ENCODE measurements at regions not wholly inside any gene's neighbourhood (a gene's known extent, or its start where the extent isn't known, plus 50 kb on each side); places are given as distances from the start of the nearest gene placed in this dataset.
A peak's percentile ranks its signal among the peaks of the same experiment; 100 is the strongest.

DNA sequence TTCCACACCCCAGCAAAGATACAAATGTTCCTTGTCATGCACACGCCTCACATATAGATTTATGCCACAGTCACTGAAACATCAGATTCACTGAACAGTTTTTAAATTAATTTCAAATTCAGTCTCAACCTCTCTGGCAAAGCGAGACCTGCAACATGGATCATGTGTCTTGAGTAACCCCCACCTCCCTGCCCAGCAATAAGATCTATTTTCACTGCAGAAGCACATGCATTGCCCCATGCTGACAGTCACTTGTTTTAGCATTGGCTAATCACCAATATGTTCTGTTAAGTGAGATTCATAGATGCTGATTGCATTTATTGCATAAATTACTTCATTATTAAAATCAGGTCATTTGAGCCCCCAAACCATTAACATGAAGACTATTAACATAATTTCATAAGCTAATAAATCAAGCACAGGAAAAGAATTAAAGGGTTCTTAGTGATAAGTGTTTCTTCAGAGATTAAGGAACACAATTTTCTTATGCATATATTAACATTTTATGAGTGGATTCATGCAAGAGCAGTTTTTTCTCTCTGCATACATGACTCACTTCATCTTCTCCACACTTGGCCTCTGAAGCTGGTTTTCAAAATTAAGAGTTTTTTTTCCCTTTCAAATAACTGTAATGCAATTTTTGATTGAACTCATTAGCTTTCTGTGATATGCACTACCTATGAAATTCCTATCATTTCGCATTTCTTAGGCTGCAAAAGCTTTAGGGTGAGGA, 173.2 kb upstream of the SOX4 start:
- no peaks in the 10 kb centered on the region for H3K36me3 Mint-ChIP-seq (ENCODE audit: low read depth)

DNA sequence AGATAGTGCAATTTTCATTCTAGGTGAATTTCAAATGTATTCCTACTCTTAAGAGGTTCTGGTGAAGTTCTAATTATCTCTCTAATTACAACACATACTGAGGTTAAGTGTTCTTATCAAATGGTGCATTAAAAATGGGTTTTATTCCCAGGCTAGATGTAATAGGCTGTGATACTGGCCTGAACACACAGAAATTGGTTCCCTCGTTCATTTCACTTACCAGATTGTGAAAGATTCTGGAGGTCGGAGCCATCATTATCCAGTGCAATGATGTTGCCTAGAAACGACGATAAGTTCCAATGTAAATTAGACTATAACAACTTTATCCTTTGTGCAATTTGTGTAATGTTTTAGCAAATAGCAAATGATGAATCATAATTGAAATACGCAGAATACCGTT, 172.6 kb upstream of the SOX4 start:
- H3K27ac Mint-ChIP-seq = no peak overlapping the region
- peaks cover 9% of the 10 kb centered on the region for H3K27me3 Mint-ChIP-seq (ENCODE audit: low read depth)
- H3K9me3 Mint-ChIP-seq = no peaks in the 10 kb centered on the region
- CTCF ChIA-PET = no interaction called here
- no peaks in the 10 kb centered on the region for H3K36me3 Mint-ChIP-seq (ENCODE audit: low read depth)
- H3K4me3 Mint-ChIP-seq = no peak overlapping the region
- intact Hi-C loops (cut with micrococcal nuclease) = no loop called here
- DNase-seq = no peak
- no peaks in the 10 kb centered on the region for H3K4me1 Mint-ChIP-seq (ENCODE audit: low read depth)

More for the DNA sequence above, 173.2 kb upstream of the SOX4 start:
- Mint-ChIP-seq H3K4me1 (ENCODE audit: low read depth) (no peaks in the 10 kb centered on the region), H3K27ac (no peak overlapping the region), H3K9me3 (no peaks in the 10 kb centered on the region), H3K27me3 (ENCODE audit: low read depth) (peaks cover 9% of the 10 kb centered on the region), H3K4me3 (no peak overlapping the region)
- intact Hi-C loops (cut with micrococcal nuclease) = no loop called here
- no peak for DNase-seq
- CTCF ChIA-PET = no interaction called here

DNA sequence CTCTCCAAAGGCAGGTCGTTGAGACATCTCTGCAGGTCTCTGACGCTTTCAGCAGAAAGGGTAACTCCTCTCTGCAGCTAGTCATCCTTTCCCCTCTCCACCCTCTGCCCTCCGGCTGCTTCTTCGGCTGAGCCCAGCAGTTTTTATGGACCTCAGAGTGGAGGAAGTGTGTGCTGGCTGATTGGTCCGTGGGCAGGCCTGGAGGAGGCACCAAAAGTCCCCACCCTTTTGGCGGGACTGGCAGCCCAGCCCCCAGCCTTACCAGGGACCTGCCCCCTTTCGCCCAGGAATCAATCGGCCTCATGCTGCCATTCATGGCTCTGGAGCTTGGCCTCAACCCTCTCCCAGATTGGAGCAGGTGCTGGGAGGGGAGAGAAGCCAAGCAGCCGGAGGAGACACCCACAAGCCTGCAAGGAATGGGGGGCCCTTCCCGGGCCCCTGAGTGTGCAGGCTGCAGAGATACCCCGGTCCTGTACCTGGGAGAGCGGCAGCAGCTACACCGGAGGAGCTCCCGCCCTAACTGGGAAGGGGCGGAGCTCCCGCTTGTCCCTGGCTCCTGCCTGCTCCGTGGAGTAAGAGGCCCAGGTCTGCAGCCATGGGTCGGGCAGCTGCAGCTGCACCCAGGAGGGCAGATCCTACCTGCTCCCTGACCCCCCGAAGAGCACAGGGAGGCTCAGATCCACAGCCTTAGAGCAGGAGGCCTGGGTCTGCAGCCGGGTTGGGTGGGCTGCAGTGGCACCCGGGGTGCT, 170.3 kb upstream of the SOX4 start:
- Mint-ChIP-seq H3K27me3 (ENCODE audit: low read depth) (peaks cover 8% of the 10 kb centered on the region), H3K4me3 (no peak overlapping the region), H3K36me3 (ENCODE audit: low read depth) (no peaks in the 10 kb centered on the region), H3K9me3 (peaks cover 2% of the 10 kb centered on the region), H3K4me1 (ENCODE audit: low read depth) (no peaks in the 10 kb centered on the region), H3K27ac (no peak overlapping the region)
- CTCF ChIA-PET = no interaction called here
- intact Hi-C loops (cut with micrococcal nuclease) = no loop called here
- DNase-seq = no peak

DNA sequence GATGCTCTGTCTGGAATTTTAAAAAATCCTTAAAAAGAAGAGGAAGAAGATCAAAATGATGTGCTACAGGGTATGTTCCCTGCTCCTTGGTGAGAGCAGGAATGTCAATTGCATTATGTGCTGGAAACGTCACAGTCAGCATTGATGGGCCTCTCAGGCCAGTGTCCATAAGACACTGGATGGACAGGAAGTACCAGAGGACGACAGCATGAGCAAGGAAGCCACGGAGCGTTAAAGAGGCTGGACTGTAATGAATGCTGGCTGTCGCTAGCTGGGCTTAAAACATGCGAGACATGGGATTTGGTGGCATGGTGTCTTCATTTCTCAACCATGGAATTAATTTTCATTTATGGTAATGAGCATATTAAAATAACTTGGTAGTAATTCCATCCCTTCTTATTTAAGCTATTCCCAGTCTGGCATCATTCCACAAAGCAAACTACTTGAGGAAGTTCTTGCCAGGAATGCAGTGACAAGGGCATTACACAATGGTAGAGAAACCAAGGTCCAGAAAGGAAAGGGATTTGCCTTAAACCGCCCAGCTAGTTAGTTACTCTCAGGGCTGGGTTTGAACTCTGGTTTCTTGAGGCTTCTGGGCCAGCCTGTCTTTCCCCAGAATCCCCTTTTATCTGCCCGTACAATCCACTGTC, 166.6 kb upstream of the SOX4 start:
- DNase-seq = no peak
- intact Hi-C loops (cut with micrococcal nuclease) = no loop called here
- H3K36me3 Mint-ChIP-seq (ENCODE audit: low read depth) = no peaks in the 10 kb centered on the region
- H3K4me1 Mint-ChIP-seq (ENCODE audit: low read depth) = no peaks in the 10 kb centered on the region
- H3K4me3 Mint-ChIP-seq = no peak overlapping the region
- H3K27me3 Mint-ChIP-seq (ENCODE audit: low read depth) = peaks cover 11% of the 10 kb centered on the region
- CTCF ChIA-PET = no interaction called here
- H3K9me3 Mint-ChIP-seq = peaks cover 2% of the 10 kb centered on the region
- no peak overlapping the region for H3K27ac Mint-ChIP-seq

DNA sequence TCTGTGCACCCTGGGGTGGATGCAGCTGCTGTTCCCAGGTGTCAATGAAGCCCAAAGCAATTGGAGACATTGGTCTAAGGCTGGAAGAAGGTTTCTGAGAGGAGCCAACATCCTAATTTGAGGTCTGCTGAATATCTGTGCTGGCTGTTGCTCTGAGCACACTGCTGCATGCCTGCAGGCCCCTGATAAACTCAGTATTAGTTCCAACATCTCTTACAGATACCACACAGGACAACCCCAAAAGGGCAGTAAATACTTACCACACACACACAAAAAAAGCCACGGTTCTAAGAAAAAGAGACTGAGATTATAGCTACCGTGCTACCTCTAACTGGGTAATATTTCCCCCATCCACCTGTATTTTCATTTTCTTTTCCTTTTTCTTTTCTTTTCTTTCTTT, 164.3 kb upstream of the SOX4 start:
- Mint-ChIP-seq H3K4me3 (no peak overlapping the region), H3K27ac (no peak overlapping the region), H3K4me1 (ENCODE audit: low read depth) (no peaks in the 10 kb centered on the region), H3K36me3 (ENCODE audit: low read depth) (no peaks in the 10 kb centered on the region), H3K27me3 (ENCODE audit: low read depth) (peaks cover 12% of the 10 kb centered on the region), H3K9me3 (peaks cover 2% of the 10 kb centered on the region)
- DNase-seq = no peak
- CTCF ChIA-PET = no interaction called here
- intact Hi-C loops (cut with micrococcal nuclease) = no loop called here

DNA sequence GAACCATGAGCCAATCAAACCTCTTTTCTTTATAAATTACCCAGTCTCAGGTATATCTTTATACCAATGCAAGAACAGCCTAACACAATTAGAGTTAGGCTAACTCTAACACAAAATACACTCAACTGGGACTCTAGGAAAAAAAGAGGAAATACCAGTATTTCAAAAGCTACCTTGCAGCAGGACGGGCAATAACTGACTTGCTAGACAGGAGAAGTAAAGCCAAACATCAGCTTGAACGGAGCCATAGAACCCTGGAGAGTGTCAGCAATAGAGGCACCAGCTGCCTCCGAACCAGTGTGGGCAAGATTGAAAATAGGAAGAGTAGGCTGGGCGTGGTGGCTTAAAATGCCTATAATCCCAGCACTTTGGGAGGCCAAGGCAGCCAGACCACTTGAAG, 162.0 kb upstream of the SOX4 start:
- Mint-ChIP-seq H3K4me1 (ENCODE audit: low read depth) (no peaks in the 10 kb centered on the region), H3K4me3 (no peak overlapping the region), H3K9me3 (no peaks in the 10 kb centered on the region), H3K27ac (no peak overlapping the region), H3K27me3 (ENCODE audit: low read depth) (peaks cover 12% of the 10 kb centered on the region), H3K36me3 (ENCODE audit: low read depth) (no peaks in the 10 kb centered on the region)
- CTCF ChIA-PET = interaction anchor here (0.6 to 0.7 kb wide), 2 partner anchors 11 to 134 kb away, joined by 3 read pairs; no protein-coding TSS in a partner anchor
- DNase-seq = no peak
- intact Hi-C loops (cut with micrococcal nuclease) = no loop called here

DNA sequence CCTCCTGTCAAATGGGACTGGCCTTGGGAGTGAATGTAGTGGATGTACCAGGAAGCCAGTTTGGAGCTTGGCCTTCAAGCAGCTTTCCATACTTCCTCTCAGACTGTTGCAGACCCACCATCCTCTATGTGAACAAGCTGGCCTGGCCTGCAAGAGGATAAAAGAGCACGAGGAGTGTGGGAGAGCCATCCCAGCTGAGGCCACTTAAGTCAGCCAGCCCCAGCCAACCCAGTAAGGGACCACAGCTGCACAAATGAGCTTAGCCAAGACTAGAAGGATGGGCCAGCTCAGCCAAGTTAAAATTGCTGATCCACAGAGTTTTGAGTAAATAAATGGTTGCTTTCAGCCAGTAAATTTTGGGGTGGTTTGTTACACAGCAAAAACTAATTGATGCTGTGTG, 156.9 kb upstream of the SOX4 start:
- Mint-ChIP-seq H3K4me3 (no peak overlapping the region), H3K36me3 (ENCODE audit: low read depth) (no peaks in the 10 kb centered on the region), H3K4me1 (ENCODE audit: low read depth) (peaks cover 15% of the 10 kb centered on the region), H3K9me3 (no peaks in the 10 kb centered on the region), H3K27ac (no peak overlapping the region), H3K27me3 (ENCODE audit: low read depth) (peaks cover 8% of the 10 kb centered on the region)
- CTCF ChIA-PET = no interaction called here
- no peak for DNase-seq
- intact Hi-C loops (cut with micrococcal nuclease) = loop anchor here (5.0 kb wide), 2 partner anchors 729 to 1034 kb away; partner anchors contain the start of gene E2F3

DNA sequence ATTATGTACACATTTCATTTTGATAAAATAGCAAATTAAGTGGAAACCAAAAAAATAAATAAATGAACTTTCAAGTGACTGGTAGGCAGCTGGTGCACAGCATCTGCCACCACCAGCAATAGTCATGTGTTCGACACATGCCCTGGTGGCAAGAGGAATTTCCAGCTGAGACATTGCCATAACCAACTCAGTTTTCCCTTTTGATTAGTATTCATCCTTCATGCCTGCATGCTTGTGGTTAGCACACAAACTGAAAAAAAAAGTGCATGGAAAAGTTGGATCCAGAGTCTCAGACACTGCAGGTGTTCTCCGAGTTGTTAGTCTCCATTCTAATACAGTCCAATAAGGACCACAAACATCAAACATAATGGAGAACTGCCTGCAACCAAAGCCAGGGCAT, 156.0 kb upstream of the SOX4 start:
- Mint-ChIP-seq H3K4me3 (no peak overlapping the region), H3K4me1 (ENCODE audit: low read depth) (peaks cover 15% of the 10 kb centered on the region), H3K27me3 (ENCODE audit: low read depth) (peaks cover 5% of the 10 kb centered on the region), H3K9me3 (no peaks in the 10 kb centered on the region), H3K36me3 (ENCODE audit: low read depth) (no peaks in the 10 kb centered on the region), H3K27ac (no peak overlapping the region)
- no peak for DNase-seq
- intact Hi-C loops (cut with micrococcal nuclease) = loop anchor here (5.0 kb wide), 2 partner anchors 730 to 1035 kb away; partner anchors contain the start of gene E2F3
- CTCF ChIA-PET = interaction anchor here (0.6 kb wide), 1 partner anchor 112 kb away, joined by 3 read pairs; no protein-coding TSS in a partner anchor

DNA sequence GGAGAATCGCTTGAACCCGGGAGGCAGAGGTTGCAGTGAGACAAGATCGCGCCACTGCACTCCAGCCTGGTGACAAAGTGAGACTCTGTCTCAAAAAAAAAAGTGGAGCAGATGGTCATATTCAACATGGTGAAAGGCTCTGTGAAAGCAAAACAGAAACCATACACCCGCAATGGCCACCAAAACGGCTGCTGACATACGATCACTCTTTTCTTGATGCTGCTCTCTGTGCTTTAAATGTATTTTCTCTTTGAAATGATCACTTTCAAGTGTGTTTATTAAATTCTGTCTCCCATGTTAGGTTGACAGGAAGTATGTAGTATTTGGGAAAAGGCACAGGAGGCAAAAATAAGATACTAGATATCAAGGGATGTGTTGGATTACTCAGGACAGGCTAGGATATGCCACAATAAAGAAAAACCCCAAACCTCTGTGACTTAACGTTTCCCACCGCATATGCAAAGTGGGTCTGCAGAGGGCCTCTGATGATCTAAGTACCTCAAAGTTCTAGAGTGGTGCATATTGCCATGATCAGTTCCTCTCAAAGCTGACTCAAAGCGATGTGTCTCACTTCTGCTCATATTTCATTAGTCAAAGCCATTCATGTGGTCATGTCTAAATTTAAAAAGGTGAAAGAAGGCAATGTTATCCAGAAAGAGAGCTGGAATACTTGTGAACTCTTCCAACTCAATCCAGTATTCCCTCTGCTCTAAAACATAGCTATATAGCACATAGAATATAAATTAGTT, 155.1 kb upstream of the SOX4 start:
- Mint-ChIP-seq H3K36me3 (ENCODE audit: low read depth) (no peaks in the 10 kb centered on the region), H3K4me3 (no peak overlapping the region), H3K27ac (no peak overlapping the region), H3K27me3 (ENCODE audit: low read depth) (peaks cover 5% of the 10 kb centered on the region), H3K4me1 (ENCODE audit: low read depth) (peaks cover 15% of the 10 kb centered on the region), H3K9me3 (no peaks in the 10 kb centered on the region)
- intact Hi-C loops (cut with micrococcal nuclease) = loop anchor here (1.0 to 5.0 kb wide), 9 partner anchors 36 to 1036 kb away; partner anchors contain the start of genes CDKAL1 and E2F3
- CTCF ChIA-PET = interaction anchor here (0.6 to 0.7 kb wide), 3 partner anchors 150 to 597 kb away, joined by 3 read pairs; partner anchors contain the start of gene SOX4
- peak; percentile 68 for DNase-seq

DNA sequence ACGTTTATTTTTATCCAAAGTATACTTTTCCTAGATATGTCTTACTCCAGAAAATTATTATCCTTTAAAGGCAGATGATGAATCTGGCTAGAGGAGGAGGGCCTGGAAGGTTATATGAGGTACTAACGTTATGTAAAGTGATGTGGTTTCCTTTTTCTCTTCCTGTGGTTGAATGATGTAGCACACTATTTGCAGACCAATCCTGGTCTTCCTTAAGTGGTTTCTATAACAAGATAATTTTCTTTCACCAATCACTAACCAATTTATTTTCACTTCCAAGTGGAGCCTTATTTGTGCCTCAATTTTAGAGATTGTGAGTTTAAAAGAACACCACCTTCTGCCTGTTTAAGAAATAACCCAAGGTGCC, 154.6 kb upstream of the SOX4 start:
- Mint-ChIP-seq H3K4me1 (ENCODE audit: low read depth) (peaks cover 15% of the 10 kb centered on the region), H3K9me3 (no peaks in the 10 kb centered on the region), H3K27ac (no peak overlapping the region), H3K27me3 (ENCODE audit: low read depth) (peaks cover 5% of the 10 kb centered on the region), H3K4me3 (no peak overlapping the region), H3K36me3 (ENCODE audit: low read depth) (no peaks in the 10 kb centered on the region)
- intact Hi-C loops (cut with micrococcal nuclease) = loop anchor here (1.0 to 5.0 kb wide), 9 partner anchors 37 to 1037 kb away; partner anchors contain the start of genes CDKAL1 and E2F3
- CTCF ChIA-PET = interaction anchor here (0.6 to 0.7 kb wide), 3 partner anchors 150 to 597 kb away, joined by 3 read pairs; partner anchors contain the start of gene SOX4
- no peak for DNase-seq

DNA sequence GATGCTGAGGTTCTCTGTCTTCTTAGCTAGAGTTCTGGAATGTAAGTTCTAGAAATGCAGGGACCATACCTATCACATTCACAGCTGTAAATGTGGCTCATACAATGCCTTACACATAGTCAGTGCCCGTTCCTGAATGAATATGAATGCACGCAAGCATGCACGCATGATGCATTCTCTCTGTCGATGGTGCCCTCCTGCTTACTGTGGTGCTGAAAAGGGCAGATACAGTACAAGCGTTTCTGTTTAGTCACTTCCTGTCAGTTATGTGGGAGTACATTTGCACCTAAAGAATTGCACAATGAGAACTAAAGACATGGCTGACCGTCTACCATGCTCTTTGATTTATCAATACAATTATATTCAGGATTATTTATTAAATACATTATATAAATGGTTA, 152.2 kb upstream of the SOX4 start:
- intact Hi-C loops (cut with micrococcal nuclease) = no loop called here
- H3K9me3 Mint-ChIP-seq = no peaks in the 10 kb centered on the region
- no peak overlapping the region for H3K4me3 Mint-ChIP-seq
- H3K36me3 Mint-ChIP-seq (ENCODE audit: low read depth) = no peaks in the 10 kb centered on the region
- peaks cover 15% of the 10 kb centered on the region for H3K4me1 Mint-ChIP-seq (ENCODE audit: low read depth)
- H3K27me3 Mint-ChIP-seq (ENCODE audit: low read depth) = peaks cover 11% of the 10 kb centered on the region
- no peak overlapping the region for H3K27ac Mint-ChIP-seq
- peak; percentile 22 for DNase-seq
- CTCF ChIA-PET = no interaction called here

DNA sequence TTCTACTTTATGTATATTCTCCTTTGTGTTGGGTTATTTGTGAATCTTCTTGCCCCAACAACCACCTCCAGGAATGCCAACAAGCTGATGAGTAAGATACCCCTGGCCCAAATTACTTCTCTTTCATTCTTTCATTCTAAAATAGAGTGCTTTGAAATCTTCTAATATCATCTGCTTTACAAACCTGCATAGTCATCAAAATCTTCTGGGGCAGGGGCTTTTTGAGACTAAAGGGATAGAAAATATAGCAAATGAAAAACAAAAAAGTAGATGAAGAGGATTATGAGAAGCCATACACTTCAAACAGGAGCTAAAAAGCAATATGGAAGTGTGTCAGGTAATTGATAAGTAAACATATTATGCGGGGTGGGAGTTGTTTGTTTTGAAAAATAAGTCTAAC, 150.7 kb upstream of the SOX4 start:
- Mint-ChIP-seq H3K4me1 (ENCODE audit: low read depth) (peaks cover 15% of the 10 kb centered on the region), H3K27me3 (ENCODE audit: low read depth) (peaks cover 9% of the 10 kb centered on the region), H3K27ac (no peak overlapping the region), H3K4me3 (no peak overlapping the region), H3K36me3 (ENCODE audit: low read depth) (no peaks in the 10 kb centered on the region), H3K9me3 (no peaks in the 10 kb centered on the region)
- CTCF ChIA-PET = interaction anchor here (0.7 kb wide), 1 partner anchor 11 kb away, joined by 3 read pairs; no protein-coding TSS in a partner anchor
- DNase-seq = no peak
- intact Hi-C loops (cut with micrococcal nuclease) = no loop called here

Measured in activated naive CD4-positive, alpha-beta T cell treated with anti-CD3 and anti-CD28 coated beads for 36 hours (primary cell).